Aorta (tissue), 5 donors: ENCODE measurements at regions not wholly inside any gene's neighbourhood (a gene's known extent, or its start where the extent isn't known, plus 50 kb on each side); places are given as distances from the start of the nearest gene placed in this dataset.
"Not testable (repeated sequence)": the region's sequence is repeated elsewhere in the genome, so short reads cannot be mapped to it uniquely, and the experiment has no call there.

ENCODE experiments used
- ATAC-seq: fragments of 200-7000 bp; cut with Tn5 transposase; one replicate; pipeline ENCODE4 v1.9.1; 2022; ENCODE audit warnings: moderate library complexity; ENCODE audit not compliant: low FRiP score
- DNase-seq, 2 donors: peaks; one replicate each; pipeline ENCODE4 v3.0.0-alpha.2; 2020
- H3K27ac ChIP-seq, 2 donors: one replicate each; pipeline ENCODE4 v1.5.1; 2013; ENCODE audit warnings: low read length in 2 of 2, mild to moderate bottlenecking in 2 of 2, moderate library complexity in 2 of 2, control low read depth in 1 of 2, inconsistent platforms in 1 of 2, low read depth in 1 of 2
- H3K27me3 ChIP-seq, 2 donors: one replicate each; pipeline ENCODE4 v1.6.1; 2013; ENCODE audit warnings: control low read depth in 1 of 2, low read length in 1 of 2, mild to moderate bottlenecking in 1 of 2, moderate library complexity in 1 of 2; ENCODE audit not compliant: insufficient read depth in 2 of 2, control insufficient read depth in 1 of 2
- H3K36me3 ChIP-seq, 2 donors: one replicate each; pipeline ENCODE4 v1.6.1; 2013; ENCODE audit warnings: control low read depth in 1 of 2, low read length in 1 of 2, mild to moderate bottlenecking in 1 of 2; ENCODE audit not compliant: insufficient read depth in 2 of 2, control insufficient read depth in 1 of 2
- H3K4me1 ChIP-seq, 2 donors: one replicate each; pipeline ENCODE4 v1.6.1; 2013; ENCODE audit warnings: low read length in 2 of 2, control low read depth in 1 of 2, mild to moderate bottlenecking in 1 of 2, moderate library complexity in 1 of 2; ENCODE audit not compliant: insufficient read depth in 2 of 2, control insufficient read depth in 1 of 2
- H3K4me3 ChIP-seq, 2 donors: one replicate each; pipeline ENCODE4 v1.5.1; 2013; ENCODE audit warnings: low read length in 2 of 2, control low read depth in 1 of 2, mild to moderate bottlenecking in 1 of 2
- H3K9me3 ChIP-seq: one replicate; pipeline ENCODE4 v1.6.1; 2013; ENCODE audit warnings: mild to moderate bottlenecking, low read length; ENCODE audit not compliant: control insufficient read depth
- WGBS, 2 donors: extraction: QIAGEN DNeasy Blood & Tissue Kit; methylation state at CpG; one replicate each; pipeline ENCODE4 v1.1.7; 2013; 5-methylcytosine and 5-hydroxymethylcytosine counted together
- intact Hi-C, 2 donors: fragments of 100-400 bp; cut with DNase I; formaldehyde crosslinking; loops; one replicate each; pipeline versions ENCODE4 v1.14.2 to v1.15.0; 2022
- donor health status: healthy with polysubstance abuse.
- donor health status: Bipolar disorder and iron deficiency.
- donor health status: DM: no; HTN: no; CAD: no.
- donor health status: DM: no; HTN: no; CAD: no.
- donor health status: DM: yes; HTN: yes; CAD: no.

DNA sequence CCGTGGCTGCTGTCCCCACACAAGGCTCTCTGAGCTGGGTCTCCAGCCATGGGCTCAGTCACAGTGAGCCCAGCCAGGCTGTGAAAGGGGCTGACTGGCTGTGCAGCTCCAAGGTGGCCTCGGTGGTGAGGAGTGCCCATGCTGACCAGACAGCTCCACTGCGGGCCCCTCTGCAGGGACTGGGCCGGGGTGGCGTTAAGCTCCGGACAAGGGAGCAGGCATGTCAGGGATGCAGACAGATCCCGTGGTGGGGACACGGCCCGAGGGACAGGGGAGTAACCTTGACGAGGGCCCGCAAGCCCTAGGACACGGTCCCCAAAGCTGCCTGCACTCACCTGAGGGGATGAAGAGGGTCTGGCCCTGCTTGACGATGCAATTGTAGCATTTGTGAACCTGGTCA is 132.0 kb downstream of the TUBA3C start:
- not testable (repeated sequence) for DNase-seq, ATAC-seq
- WGBS, 2 donors, result 79 to 81% methylated on average over 13 of the region's 13 CpGs

DNA sequence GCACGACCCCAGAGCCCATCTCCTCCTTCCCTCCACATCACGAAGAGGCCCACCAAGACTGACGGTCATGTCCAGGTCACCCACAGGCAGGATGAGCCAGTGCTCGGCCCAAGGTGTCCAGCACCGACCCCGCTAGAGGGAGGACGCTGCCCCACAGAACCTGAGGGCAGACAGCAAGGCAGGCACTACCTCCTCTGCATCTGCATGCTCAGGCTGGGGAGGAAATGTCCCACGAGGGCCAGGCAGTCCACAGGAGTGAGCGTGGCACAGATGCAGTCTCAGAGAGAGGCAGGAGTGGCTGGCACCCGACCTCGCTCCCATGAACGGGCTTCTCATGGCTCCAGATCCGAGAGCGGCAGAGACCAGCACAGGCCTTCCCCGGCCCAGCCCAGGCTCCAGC is 133.2 kb downstream of the TUBA3C start:
- Histone ChIP-seq H3K4me3 (no peak overlapping the region), H3K27ac (no peak overlapping the region), H3K27me3 (no peaks in the 10 kb centered on the region), H3K4me1 (no peaks in the 10 kb centered on the region), H3K9me3 (no peaks in the 10 kb centered on the region), H3K36me3 (no peaks in the 10 kb centered on the region)
- DNase-seq, result no peak
- 72 to 76% methylated on average over 15 of the region's 15 CpGs for WGBS, 2 donors
- intact Hi-C loops, result no loop called here
- peak; percentile 13 for ATAC-seq

More for the DNA sequence above, 132.0 kb downstream of the TUBA3C start:
- H3K27ac ChIP-seq, H3K27me3 ChIP-seq, H3K4me1 ChIP-seq, intact Hi-C loops, H3K4me3 ChIP-seq, H3K9me3 ChIP-seq, H3K36me3 ChIP-seq: not testable (repeated sequence)

DNA sequence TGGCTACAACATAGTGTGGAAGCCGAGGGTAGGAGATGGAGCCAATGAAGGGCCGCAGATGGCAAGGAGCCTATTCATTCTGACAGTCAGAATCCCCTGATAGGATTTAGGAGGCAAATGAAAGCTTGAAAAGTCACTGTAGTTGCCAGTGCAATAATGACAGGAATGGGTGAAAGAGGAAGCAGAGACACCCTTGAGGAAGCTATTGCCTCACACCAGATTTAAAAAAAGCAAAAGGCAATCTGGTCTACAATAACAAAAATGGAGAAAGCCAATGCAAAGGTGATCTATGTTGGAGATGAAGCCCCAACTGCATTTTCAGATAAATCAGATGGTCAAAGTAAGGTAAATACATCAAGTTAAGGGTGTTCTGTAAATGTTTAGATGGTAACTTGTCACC is 158.5 kb downstream of the TUBA3C start:
- no peaks in the 10 kb centered on the region for H3K27me3 ChIP-seq
- peaks cover 3% of the 10 kb centered on the region for H3K9me3 ChIP-seq
- intact Hi-C loops, result no loop called here
- H3K36me3 ChIP-seq, result no peaks in the 10 kb centered on the region
- no peak for DNase-seq
- no peak for ATAC-seq
- H3K27ac ChIP-seq, result no peak overlapping the region
- 44 to 65% methylated on average over 2 of the region's 2 CpGs for WGBS, 2 donors
- H3K4me3 ChIP-seq, result no peak overlapping the region
- no peaks in the 10 kb centered on the region for H3K4me1 ChIP-seq

DNA sequence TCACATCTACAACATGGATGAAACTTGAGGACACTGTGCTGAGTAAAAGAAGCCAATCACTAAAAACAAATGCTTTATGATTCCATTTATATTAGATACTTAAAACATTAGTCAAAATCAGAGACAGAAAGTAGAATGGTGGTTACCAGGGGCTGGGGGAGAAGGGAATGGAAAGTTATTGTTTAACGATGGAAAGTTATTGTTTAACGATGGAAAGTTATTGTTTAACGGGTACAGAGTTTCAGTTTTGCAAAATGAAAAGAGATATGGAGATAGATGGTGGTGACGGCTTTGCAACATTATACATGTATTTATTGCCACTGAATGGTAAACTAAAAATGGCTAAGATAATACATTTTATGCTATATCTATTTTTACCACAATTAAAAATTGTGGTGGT is 160.6 kb downstream of the TUBA3C start:
- WGBS, 2 donors, result 60 to 62% methylated on average over 4 of the region's 4 CpGs
- no peaks in the 10 kb centered on the region for H3K4me1 ChIP-seq
- no peaks in the 10 kb centered on the region for H3K27me3 ChIP-seq
- no peak overlapping the region for H3K27ac ChIP-seq
- H3K4me3 ChIP-seq, result no peak overlapping the region
- no peaks in the 10 kb centered on the region for H3K36me3 ChIP-seq
- DNase-seq, result no peak
- intact Hi-C loops, result no loop called here
- no peak for ATAC-seq
- peaks cover 3% of the 10 kb centered on the region for H3K9me3 ChIP-seq

DNA sequence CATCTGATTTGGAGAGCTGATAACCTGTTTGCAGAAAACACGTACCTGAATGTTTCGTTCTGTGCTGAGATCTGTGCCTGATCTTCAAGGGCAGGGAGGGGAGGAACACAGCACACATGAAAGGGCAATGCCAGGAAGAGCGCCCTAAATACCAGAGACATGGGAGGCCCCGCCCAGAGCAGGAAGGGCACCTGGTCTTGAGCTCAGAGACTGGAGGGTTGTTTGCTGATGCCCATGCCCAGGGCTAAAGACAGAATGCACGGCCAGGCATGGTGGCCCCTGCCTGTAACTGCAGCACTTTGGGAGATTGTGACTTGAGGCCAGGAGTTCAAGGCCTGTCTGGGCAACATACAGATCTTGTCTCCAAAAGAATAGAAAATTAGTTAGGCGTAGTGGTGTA is 183.2 kb downstream of the TUBA3C start:
- peaks cover 0 to 5% of the 10 kb centered on the region in 2 donors for H3K4me1 ChIP-seq
- no peak overlapping the region for H3K4me3 ChIP-seq
- H3K27me3 ChIP-seq, result no peaks in the 10 kb centered on the region
- no peak for DNase-seq
- peaks cover 5% of the 10 kb centered on the region for H3K9me3 ChIP-seq
- no peaks in the 10 kb centered on the region for H3K36me3 ChIP-seq
- H3K27ac ChIP-seq, result no peak overlapping the region
- 61 to 62% methylated on average over 6 of the region's 6 CpGs for WGBS, 2 donors
- no peak for ATAC-seq
- intact Hi-C loops, result no loop called here

DNA sequence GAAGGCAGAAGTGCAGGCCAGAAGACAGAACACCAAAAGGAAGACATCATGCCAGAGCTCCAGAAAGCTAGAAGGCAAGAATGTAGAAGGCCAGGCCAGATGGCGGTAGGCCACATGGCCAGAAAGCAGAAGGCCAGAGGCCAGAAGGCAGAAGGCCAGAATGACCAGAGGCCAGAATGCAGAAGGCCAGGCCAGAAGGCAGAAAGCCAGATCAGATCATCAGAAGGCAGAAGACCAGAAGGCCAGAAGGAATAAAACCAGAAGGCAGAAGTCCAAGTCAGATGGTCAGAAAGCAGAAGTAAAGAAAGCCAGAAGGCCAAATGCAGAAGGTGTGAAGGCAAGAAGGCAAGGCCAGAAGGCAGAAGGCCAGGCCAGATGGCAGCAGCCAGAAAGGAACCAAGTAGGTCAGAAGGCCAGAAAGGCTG is 185.0 kb downstream of the TUBA3C start:
- H3K4me3 ChIP-seq, result no peak overlapping the region
- no peaks in the 10 kb centered on the region for H3K27me3 ChIP-seq
- H3K36me3 ChIP-seq, result no peaks in the 10 kb centered on the region
- H3K27ac ChIP-seq, result peak overlapping the region in 1 of 2 donors; percentile 9
- intact Hi-C loops, result no loop called here
- 77 to 82% methylated on average over 1 of the region's 1 CpG for WGBS, 2 donors
- peaks cover 0 to 5% of the 10 kb centered on the region in 2 donors for H3K4me1 ChIP-seq
- ATAC-seq (peak; percentile 24), DNase-seq (no peak)
- H3K9me3 ChIP-seq, result peaks cover 8% of the 10 kb centered on the region

DNA sequence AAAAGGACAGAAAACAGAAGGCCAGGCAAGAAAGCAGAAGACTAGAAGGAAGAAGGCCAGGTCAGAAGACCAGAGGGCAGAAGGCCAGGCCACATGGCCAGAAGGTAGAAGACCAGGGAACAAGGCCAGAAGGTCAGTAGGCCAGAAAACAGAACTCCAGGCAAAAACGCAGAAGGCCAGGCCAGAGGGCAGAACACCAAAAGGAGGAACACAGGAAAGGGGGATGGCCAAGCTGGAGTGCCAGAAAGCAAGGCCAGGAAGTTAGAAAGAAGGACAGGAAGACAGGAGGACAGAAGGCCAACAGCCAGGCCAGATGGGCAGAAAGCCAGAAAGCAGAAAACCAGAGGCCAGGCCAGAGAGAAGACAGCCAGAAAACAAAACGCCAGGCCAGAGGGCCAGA is 185.4 kb downstream of the TUBA3C start:
- ATAC-seq (no peak), DNase-seq (no peak)
- 10 to 19% methylated on average over 2 of the region's 2 CpGs for WGBS, 2 donors
- no peaks in the 10 kb centered on the region for H3K27me3 ChIP-seq
- intact Hi-C loops, result no loop called here
- no peaks in the 10 kb centered on the region for H3K36me3 ChIP-seq
- H3K4me1 ChIP-seq, result peaks cover 0 to 5% of the 10 kb centered on the region in 2 donors
- H3K4me3 ChIP-seq, result no peak overlapping the region
- H3K9me3 ChIP-seq, result peaks cover 8% of the 10 kb centered on the region
- peak overlapping the region in 1 of 2 donors; percentile 23 for H3K27ac ChIP-seq

DNA sequence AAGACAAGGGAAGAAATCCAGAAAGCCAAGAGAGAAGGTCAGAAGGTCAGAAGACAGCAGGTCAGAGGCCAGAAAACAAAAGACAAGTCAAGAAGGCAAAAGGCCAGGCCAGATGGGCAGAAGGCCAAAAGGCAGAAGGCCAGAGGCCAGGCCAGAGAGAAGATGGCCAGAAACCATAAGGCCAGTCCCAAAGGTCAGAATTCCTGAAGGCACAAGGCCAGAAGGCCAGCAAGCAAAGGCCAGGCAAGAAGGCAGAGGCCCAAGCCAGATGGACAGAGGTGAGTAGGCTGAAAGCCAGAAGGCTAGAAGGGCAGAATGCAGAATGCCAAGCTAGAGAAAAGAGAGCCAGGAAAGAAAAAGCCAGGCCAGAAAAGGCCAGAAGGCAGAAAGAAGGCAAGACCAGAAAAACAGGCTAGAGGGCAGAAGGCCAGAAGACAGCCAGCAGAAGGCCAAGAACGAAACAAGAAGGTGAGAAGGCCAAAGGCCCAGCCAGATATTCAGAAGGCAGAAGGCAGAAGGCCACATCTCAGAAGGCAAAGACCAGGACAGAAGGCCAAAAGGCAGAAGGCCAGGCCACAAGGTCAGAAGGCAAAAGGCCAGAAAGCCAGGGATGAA is 186.3 kb downstream of the TUBA3C start:
- WGBS, 2 donors, result 45 to 55% methylated on average over 1 of the region's 1 CpG
- H3K9me3 ChIP-seq, result peaks cover 8% of the 10 kb centered on the region
- DNase-seq, result no peak
- no peaks in the 10 kb centered on the region for H3K36me3 ChIP-seq
- H3K4me1 ChIP-seq, result peaks cover 0 to 5% of the 10 kb centered on the region in 2 donors
- peak overlapping the region in 1 of 2 donors; percentile 27 for H3K27ac ChIP-seq
- no peak for ATAC-seq
- H3K27me3 ChIP-seq, result no peaks in the 10 kb centered on the region
- H3K4me3 ChIP-seq, result no peak overlapping the region
- intact Hi-C loops, result no loop called here

DNA sequence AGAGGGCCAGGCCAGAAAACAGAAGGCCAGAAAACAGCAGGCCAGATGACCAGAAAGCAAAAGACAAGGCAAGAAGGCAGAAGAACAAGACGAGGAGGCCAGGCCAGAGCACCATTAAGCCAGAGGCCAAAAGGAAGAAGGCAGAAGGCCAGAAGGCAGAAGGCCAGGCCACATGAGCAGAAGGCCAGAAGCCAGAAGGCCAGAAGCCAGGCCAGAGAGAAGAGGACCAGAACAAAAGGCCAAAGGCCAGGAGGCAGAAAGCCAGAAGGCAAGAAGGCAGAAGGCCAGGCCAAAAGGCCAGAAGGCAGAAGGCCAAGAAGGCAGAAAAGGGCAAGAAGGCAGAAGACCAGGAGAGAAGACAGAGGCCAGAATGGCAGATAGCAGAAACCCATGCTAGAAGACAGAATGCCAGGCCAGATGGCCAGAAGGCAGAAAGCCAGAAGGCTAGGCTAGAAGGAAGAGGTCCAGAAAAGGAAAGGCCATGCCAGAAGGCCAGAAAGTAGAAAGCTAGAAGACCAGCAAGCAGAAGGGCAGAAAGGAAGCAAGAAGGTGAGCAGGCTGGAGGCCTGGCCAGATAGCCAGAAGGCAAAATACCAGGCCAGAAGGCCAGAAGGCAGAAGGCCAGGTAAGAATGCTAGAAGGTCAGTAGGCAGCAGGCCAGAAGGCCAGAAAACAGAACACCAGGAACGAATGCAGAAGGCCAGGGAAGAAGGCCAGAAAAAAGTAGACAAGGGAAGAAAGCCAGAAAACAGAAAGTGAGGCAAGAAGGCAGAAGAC is 187.6 kb downstream of the TUBA3C start:
- Histone ChIP-seq H3K9me3 (peaks cover 8% of the 10 kb centered on the region), H3K36me3 (no peaks in the 10 kb centered on the region), H3K27ac (no peak overlapping the region), H3K27me3 (no peaks in the 10 kb centered on the region), H3K4me3 (no peak overlapping the region), H3K4me1 (peaks cover 0 to 5% of the 10 kb centered on the region in 2 donors)
- WGBS, 2 donors, result 9 to 12% methylated on average over 2 of the region's 2 CpGs
- intact Hi-C loops, result no loop called here
- DNase-seq (no peak), ATAC-seq (no peak)
